ENCODE measurements at regions not wholly inside any gene's neighbourhood (a gene's known extent, or its start where the extent isn't known, plus 50 kb on each side); places are given as distances from the start of the nearest gene placed in this dataset.
A peak's percentile ranks its signal among the peaks of the same experiment; 100 is the strongest.
"Not testable (repeated sequence)": the region's sequence is repeated elsewhere in the genome, so short reads cannot be mapped to it uniquely, and the experiment has no call there.

GRCh38 chr10:56104923-56105322, 256.1 kb downstream of the ZWINT start:
- DNase-seq (ENCODE audit: low spot score), result no peak

- no peak for DNase-seq (ENCODE audit: low spot score)
Measured at GRCh38 chr10:56104487-56104886, 256.6 kb downstream of the ZWINT start.

- DNase-seq (ENCODE audit: low spot score), result no peak
Measured at GRCh38 chr10:56096226-56096517, 264.9 kb downstream of the ZWINT start.

GRCh38 chr10:56095506-56096225, 265.4 kb downstream of the ZWINT start:
- DNase-seq (ENCODE audit: low spot score), result no peak

- DNase-seq (ENCODE audit: low spot score), result not testable (repeated sequence)
Measured at GRCh38 chr10:56093645-56094044, 267.4 kb downstream of the ZWINT start.

- no peak for DNase-seq (ENCODE audit: low spot score)
Measured at GRCh38 chr10:56091872-56092271, 269.2 kb downstream of the ZWINT start.

- DNase-seq (ENCODE audit: low spot score), result no peak
Measured at GRCh38 chr10:56090914-56091540, 270.0 kb downstream of the ZWINT start.

GRCh38 chr10:56085406-56086122, 275.5 kb downstream of the ZWINT start:
- DNase-seq (ENCODE audit: low spot score), result no peak

GRCh38 chr10:56082169-56082568, 278.9 kb downstream of the ZWINT start:
- DNase-seq (ENCODE audit: low spot score), result no peak

GRCh38 chr10:56068473-56069263, 292.4 kb downstream of the ZWINT start:
- DNase-seq (ENCODE audit: low spot score), result no peak

GRCh38 chr10:56068040-56068439, 293.0 kb downstream of the ZWINT start:
- no peak for DNase-seq (ENCODE audit: low spot score)

- no peak for DNase-seq (ENCODE audit: low spot score)
Measured at GRCh38 chr10:56063642-56064041, 297.4 kb downstream of the ZWINT start.

- DNase-seq (ENCODE audit: low spot score), result no peak
Measured at GRCh38 chr10:56057860-56058259, 303.2 kb downstream of the ZWINT start.

- DNase-seq (ENCODE audit: low spot score), result no peak
Measured at GRCh38 chr10:56035489-56035888, 325.6 kb downstream of the ZWINT start.

- no peak for DNase-seq (ENCODE audit: low spot score)
Measured at GRCh38 chr10:56028298-56029132, 332.5 kb downstream of the ZWINT start.

- no peak for DNase-seq (ENCODE audit: low spot score)
Measured at GRCh38 chr10:56012101-56012500, 349.0 kb downstream of the ZWINT start.

GRCh38 chr10:56003555-56003954, 357.5 kb downstream of the ZWINT start:
- peak; percentile 5 for DNase-seq (ENCODE audit: low spot score)

- DNase-seq (ENCODE audit: low spot score), result no peak
Measured at GRCh38 chr10:55989188-55989587, 371.9 kb downstream of the ZWINT start.

- DNase-seq (ENCODE audit: low spot score), result no peak
Measured at GRCh38 chr10:55979203-55979602, 381.9 kb downstream of the ZWINT start.

GRCh38 chr10:55966101-55966500, 395.0 kb downstream of the ZWINT start:
- peak; percentile 2 for DNase-seq (ENCODE audit: low spot score)

GRCh38 chr10:55943403-55943802, 417.7 kb downstream of the ZWINT start:
- no peak for DNase-seq (ENCODE audit: low spot score)

- DNase-seq (ENCODE audit: low spot score), result no peak
Measured at GRCh38 chr10:55929291-55929690, 431.8 kb downstream of the ZWINT start.

Data from RKO (cell line).